ENCODE measurements at regions not wholly inside any gene's neighbourhood (a gene's known extent, or its start where the extent isn't known, plus 50 kb on each side); places are given as distances from the start of the nearest gene placed in this dataset.
A peak's percentile ranks its signal among the peaks of the same experiment; 100 is the strongest.

DNA sequence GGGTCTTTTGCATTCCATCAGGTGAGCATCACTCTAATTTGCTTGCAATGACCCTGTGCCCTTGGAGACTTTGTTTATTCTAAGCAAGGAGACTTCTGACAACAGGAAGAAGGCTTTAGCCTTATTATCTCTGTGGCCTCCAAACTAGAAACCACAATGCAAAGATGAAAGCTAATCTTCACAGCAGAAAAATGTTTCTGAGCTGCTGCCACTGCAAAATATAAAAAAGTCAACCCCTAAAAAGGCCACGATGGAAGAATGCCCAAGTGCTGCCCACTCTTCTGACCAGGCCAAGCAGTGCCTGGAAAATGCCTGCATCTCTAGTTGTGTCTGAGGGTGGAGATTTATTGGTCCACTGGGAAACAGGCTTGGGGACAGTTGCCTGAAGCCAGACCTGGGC lies 299.9 kb downstream of the C7orf25 start:
- Histone ChIP-seq H3K4me1 (replicated peaks in 1 of 2) (no peaks in the 10 kb centered on the region), H3K4me3 (no peak overlapping the region), H3K27ac (no peak overlapping the region)
- no peak for ATAC-seq (replicated peaks in 6 of 8)
- in situ Hi-C loops (cut with MboI; ENCODE audit: low pct_unique_long_range_greater_than_20kb in 2 of 9, low sequenced_read_pairs in 9 of 9, unreplicated experiment in 9 of 9), result no loop called here
- WGBS, 10 experiments, result 0 to 100% (median 80%) methylated on average over 1 of the region's 1 CpG; no CpG with 5 or more reads in 5 of the 10 experiments

GRCh38 chr7:42611289-42611928 lies 300.5 kb downstream of the C7orf25 start:
- H3K4me1 ChIP-seq (replicated peaks in 1 of 2), result no peaks in the 10 kb centered on the region
- no peak overlapping the region for H3K27ac ChIP-seq
- in situ Hi-C loops (cut with MboI; ENCODE audit: low pct_unique_long_range_greater_than_20kb in 2 of 9, low sequenced_read_pairs in 9 of 9, unreplicated experiment in 9 of 9), result no loop called here
- no peak overlapping the region for H3K4me3 ChIP-seq
- 41 to 98% (median 86%) methylated on average over 2 to 7 of the region's 7 CpGs for WGBS, 10 experiments
- ATAC-seq (replicated peaks in 6 of 8), result no peak

- no peak for ATAC-seq (replicated peaks in 6 of 8)
- Histone ChIP-seq H3K4me3 (no peak overlapping the region), H3K4me1 (replicated peaks in 1 of 2) (peaks cover 0 to 3% of the 10 kb centered on the region in 2 donors), H3K27ac (no peak overlapping the region)
- whole genome bisulfite sequencing, 10 experiments, result 0 to 100% (median 70%) methylated on average over 1 to 3 of the region's 3 CpGs; no CpG with 5 or more reads in 1 of the 10 experiments
- in situ Hi-C loops (cut with MboI; ENCODE audit: low pct_unique_long_range_greater_than_20kb in 2 of 9, low sequenced_read_pairs in 9 of 9, unreplicated experiment in 9 of 9), result no loop called here
Observed at GRCh38 chr7:42606193-42606905, 305.5 kb downstream of the C7orf25 start.

- in situ Hi-C loops (cut with MboI; ENCODE audit: low pct_unique_long_range_greater_than_20kb in 2 of 9, low sequenced_read_pairs in 9 of 9, unreplicated experiment in 9 of 9), result no loop called here
- ATAC-seq (replicated peaks in 6 of 8), result no peak
- 8 to 100% (median 83%) methylated on average over 2 to 7 of the region's 7 CpGs for WGBS, 10 experiments
- no peak overlapping the region for H3K4me3 ChIP-seq
- no peak overlapping the region for H3K27ac ChIP-seq
- H3K4me1 ChIP-seq (replicated peaks in 1 of 2), result peaks cover 0 to 3% of the 10 kb centered on the region in 2 donors
Observed at GRCh38 chr7:42605406-42606192, 306.3 kb downstream of the C7orf25 start.

GRCh38 chr7:42603496-42603895 lies 308.4 kb downstream of the C7orf25 start:
- Histone ChIP-seq H3K27ac (no peak overlapping the region), H3K4me1 (replicated peaks in 1 of 2) (peaks cover 0 to 3% of the 10 kb centered on the region in 2 donors), H3K4me3 (no peak overlapping the region)
- WGBS, 10 experiments, result 65 to 100% (median 85%) methylated on average over 1 to 2 of the region's 2 CpGs; no CpG with 5 or more reads in 2 of the 10 experiments
- ATAC-seq (replicated peaks in 6 of 8), result no peak
- in situ Hi-C loops (cut with MboI; ENCODE audit: low pct_unique_long_range_greater_than_20kb in 2 of 9, low sequenced_read_pairs in 9 of 9, unreplicated experiment in 9 of 9), result no loop called here

GRCh38 chr7:42597300-42597699 lies 314.6 kb downstream of the C7orf25 start:
- H3K27ac ChIP-seq, result no peak overlapping the region
- in situ Hi-C loops (cut with MboI; ENCODE audit: low pct_unique_long_range_greater_than_20kb in 2 of 9, low sequenced_read_pairs in 9 of 9, unreplicated experiment in 9 of 9), result no loop called here
- no peak for ATAC-seq (replicated peaks in 6 of 8)
- WGBS, 10 experiments, result 50 to 100% (median 85%) methylated on average over 1 to 3 of the region's 3 CpGs
- no peaks in the 10 kb centered on the region for H3K4me1 ChIP-seq (replicated peaks in 1 of 2)
- no peak overlapping the region for H3K4me3 ChIP-seq

- no peak for ATAC-seq (replicated peaks in 6 of 8)
- no peak overlapping the region for H3K4me3 ChIP-seq
- no peaks in the 10 kb centered on the region for H3K4me1 ChIP-seq (replicated peaks in 1 of 2)
- in situ Hi-C loops (cut with MboI; ENCODE audit: low pct_unique_long_range_greater_than_20kb in 2 of 9, low sequenced_read_pairs in 9 of 9, unreplicated experiment in 9 of 9), result no loop called here
- no peak overlapping the region for H3K27ac ChIP-seq
Observed at GRCh38 chr7:42596737-42597136, 315.1 kb downstream of the C7orf25 start.

DNA sequence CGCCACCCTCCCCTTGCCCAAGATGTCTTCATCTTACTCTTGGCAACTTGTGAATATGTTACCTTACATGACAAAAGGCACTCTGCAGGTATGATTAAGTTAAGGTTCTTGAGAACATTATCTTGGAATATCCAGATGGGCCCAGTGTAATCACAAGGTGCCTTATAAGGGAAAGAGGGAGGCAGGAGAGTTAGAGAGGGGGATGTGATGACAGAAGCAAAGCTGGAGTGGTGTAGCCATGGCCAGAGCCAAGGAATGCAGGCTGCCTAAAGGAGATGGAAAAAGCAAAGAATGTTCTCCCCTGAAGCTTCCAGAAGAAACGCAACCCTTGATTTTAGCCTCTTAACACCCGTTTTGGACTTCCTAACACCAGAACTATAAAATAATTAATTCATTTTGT lies 318.0 kb downstream of the C7orf25 start:
- ATAC-seq (replicated peaks in 6 of 8), result no peak
- WGBS, 10 experiments, result 40 to 100% (median 79%) methylated on average over 1 to 3 of the region's 3 CpGs

DNA sequence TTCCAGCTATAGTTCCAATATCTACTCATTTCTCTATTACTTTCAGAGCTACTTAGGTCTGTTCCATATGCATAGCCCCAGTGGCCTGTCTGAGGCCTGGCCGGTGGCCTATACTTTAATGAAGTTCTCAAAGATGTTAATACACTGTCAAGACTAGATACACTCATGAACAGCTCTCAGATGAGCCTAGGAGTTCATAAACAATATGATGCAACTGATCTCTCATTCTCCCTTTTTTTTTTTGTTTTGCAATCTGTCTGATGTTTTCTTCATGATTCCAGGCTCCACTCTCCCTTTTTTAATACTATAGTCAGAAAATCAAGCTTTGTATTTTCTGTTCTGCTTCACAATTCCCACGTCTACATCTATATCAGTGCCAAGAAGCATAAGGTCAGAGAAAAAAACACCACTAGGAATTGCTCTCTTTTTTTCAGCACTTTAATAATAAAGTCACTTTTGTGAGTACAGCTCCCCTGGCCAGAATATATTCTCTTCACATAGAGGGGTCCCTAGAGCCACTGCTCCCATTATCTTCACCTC lies 321.0 kb downstream of the C7orf25 start:
- WGBS, 10 experiments, result 18 to 84% (median 57%) methylated on average over 1 to 2 of the region's 2 CpGs; no CpG with 5 or more reads in 3 of the 10 experiments
- ATAC-seq (replicated peaks in 6 of 8), result peak in 1 of 8 experiments; percentile 40
- in situ Hi-C loops (cut with MboI; ENCODE audit: low pct_unique_long_range_greater_than_20kb in 2 of 9, low sequenced_read_pairs in 9 of 9, unreplicated experiment in 9 of 9), result no loop called here
- Histone ChIP-seq H3K4me1 (replicated peaks in 1 of 2) (no peaks in the 10 kb centered on the region), H3K27ac (no peak overlapping the region), H3K4me3 (no peak overlapping the region)

More for the DNA sequence above, 318.0 kb downstream of the C7orf25 start:
- Histone ChIP-seq H3K4me1 (replicated peaks in 1 of 2) (no peaks in the 10 kb centered on the region), H3K4me3 (no peak overlapping the region), H3K27ac (no peak overlapping the region)
- in situ Hi-C loops (cut with MboI; ENCODE audit: low pct_unique_long_range_greater_than_20kb in 2 of 9, low sequenced_read_pairs in 9 of 9, unreplicated experiment in 9 of 9), result no loop called here

- H3K27ac ChIP-seq, result no peak overlapping the region
Observed at GRCh38 chr7:42588876-42589275, 323.0 kb downstream of the C7orf25 start.

GRCh38 chr7:42587806-42588205 lies 324.1 kb downstream of the C7orf25 start:
- in situ Hi-C loops (cut with MboI; ENCODE audit: low pct_unique_long_range_greater_than_20kb in 2 of 9, low sequenced_read_pairs in 9 of 9, unreplicated experiment in 9 of 9), result no loop called here
- no peak overlapping the region for H3K27ac ChIP-seq
- WGBS, 10 experiments, result 36 to 100% (median 65%) methylated on average over 1 to 3 of the region's 3 CpGs; no CpG with 5 or more reads in 1 of the 10 experiments
- H3K4me3 ChIP-seq, result no peak overlapping the region
- no peaks in the 10 kb centered on the region for H3K4me1 ChIP-seq (replicated peaks in 1 of 2)
- peak in 1 of 8 experiments; percentile 79 for ATAC-seq (replicated peaks in 6 of 8)

More at GRCh38 chr7:42588876-42589275, 323.0 kb downstream of the C7orf25 start:
- in situ Hi-C loops (cut with MboI; ENCODE audit: low pct_unique_long_range_greater_than_20kb in 2 of 9, low sequenced_read_pairs in 9 of 9, unreplicated experiment in 9 of 9), result no loop called here
- Histone ChIP-seq H3K4me1 (replicated peaks in 1 of 2) (no peaks in the 10 kb centered on the region), H3K4me3 (no peak overlapping the region)
- no peak for ATAC-seq (replicated peaks in 6 of 8)

DNA sequence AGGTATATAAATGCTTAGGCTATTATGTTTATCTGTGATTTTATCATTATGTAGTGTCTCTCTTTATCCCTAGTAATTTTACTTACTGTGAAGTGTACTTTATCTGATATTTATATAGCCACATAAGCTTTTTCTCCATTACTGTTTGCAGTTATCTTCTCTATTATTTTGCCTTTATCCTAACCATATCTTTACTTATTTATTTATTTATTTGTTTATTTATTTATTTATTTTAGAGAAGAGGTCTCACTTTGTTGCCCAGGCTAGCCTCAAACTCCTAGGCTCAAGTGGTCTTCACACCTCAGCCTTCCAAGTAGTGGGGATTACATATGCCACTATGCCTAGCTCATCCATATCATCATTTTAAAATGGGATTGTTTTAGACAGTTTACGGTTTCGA lies 331.8 kb downstream of the C7orf25 start:
- WGBS, 10 experiments, result 93 to 100% (median 100%) methylated on average over 2 of the region's 2 CpGs; no CpG with 5 or more reads in 3 of the 10 experiments

DNA sequence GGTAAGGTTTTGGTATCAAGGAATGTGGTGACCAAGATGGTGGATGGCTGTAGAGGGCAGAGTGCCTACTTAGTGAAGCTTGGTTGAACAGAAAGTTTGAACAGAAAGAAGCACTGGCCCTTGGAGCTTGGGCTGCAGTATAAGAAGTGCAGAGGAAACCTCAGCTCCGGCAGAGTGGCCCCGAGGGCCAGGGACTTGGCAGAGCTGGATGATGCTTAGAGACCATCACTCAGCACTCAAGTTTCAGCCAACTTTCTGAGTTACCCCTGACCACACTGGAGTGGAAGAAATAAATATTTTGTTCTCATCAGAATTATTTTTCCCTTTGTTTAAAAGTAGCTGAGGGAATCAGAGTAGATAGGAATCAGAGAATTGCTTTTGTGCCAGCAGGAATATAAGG lies 336.7 kb downstream of the C7orf25 start:
- ATAC-seq (replicated peaks in 6 of 8), result no peak
- Histone ChIP-seq H3K4me3 (no peak overlapping the region), H3K4me1 (replicated peaks in 1 of 2) (no peaks in the 10 kb centered on the region), H3K27ac (no peak overlapping the region)
- in situ Hi-C loops (cut with MboI; ENCODE audit: low pct_unique_long_range_greater_than_20kb in 2 of 9, low sequenced_read_pairs in 9 of 9, unreplicated experiment in 9 of 9), result no loop called here
- WGBS, 10 experiments, result 86 to 100% (median 93%) methylated on average over 1 to 2 of the region's 2 CpGs; no CpG with 5 or more reads in 5 of the 10 experiments

More for the DNA sequence above, 331.8 kb downstream of the C7orf25 start:
- in situ Hi-C loops (cut with MboI; ENCODE audit: low pct_unique_long_range_greater_than_20kb in 2 of 9, low sequenced_read_pairs in 9 of 9, unreplicated experiment in 9 of 9), result no loop called here
- no peak overlapping the region for H3K27ac ChIP-seq
- ATAC-seq (replicated peaks in 6 of 8), result no peak
- H3K4me1 ChIP-seq (replicated peaks in 1 of 2), result no peaks in the 10 kb centered on the region
- no peak overlapping the region for H3K4me3 ChIP-seq
